ENCODE measurements at regions not wholly inside any gene's neighbourhood (a gene's known extent, or its start where the extent isn't known, plus 50 kb on each side); places are given as distances from the start of the nearest gene placed in this dataset.

DNA sequence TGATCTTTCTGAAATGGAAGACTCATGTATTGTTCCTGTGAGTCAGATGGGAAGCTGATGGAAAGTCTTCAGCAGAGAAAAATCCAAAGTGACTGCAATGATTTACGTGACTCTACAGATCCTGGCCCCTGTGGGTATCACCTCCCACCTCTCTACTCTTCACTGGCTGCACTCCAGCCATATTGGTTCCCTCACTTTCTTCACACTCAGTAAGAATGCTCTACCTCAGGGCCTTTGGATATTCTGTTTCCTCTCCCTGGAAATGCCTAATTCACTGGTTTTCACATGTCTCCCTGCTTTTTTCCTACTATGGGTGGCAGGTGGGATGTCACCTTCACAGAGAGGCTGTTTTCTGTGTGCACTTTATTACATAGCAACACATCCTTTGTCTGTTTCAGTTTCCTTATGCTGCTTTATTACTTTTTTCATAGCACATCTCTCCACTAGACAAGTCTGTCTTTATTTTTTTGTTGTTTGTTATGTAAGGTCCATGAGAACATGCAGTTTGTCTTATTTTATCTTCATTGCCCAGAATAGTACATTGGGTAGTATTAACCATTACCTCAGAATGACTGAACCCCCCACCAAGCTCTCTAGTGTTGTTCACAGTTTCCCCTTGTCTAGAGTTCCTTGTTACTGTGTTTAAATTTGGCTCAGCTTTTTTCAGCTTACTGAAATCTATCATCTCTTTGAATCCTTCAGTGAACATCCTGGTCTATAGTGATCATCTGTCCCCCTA lies 57.6 kb upstream of the CLNK start (continued):
- TF ChIP-seq, protein P1, sequence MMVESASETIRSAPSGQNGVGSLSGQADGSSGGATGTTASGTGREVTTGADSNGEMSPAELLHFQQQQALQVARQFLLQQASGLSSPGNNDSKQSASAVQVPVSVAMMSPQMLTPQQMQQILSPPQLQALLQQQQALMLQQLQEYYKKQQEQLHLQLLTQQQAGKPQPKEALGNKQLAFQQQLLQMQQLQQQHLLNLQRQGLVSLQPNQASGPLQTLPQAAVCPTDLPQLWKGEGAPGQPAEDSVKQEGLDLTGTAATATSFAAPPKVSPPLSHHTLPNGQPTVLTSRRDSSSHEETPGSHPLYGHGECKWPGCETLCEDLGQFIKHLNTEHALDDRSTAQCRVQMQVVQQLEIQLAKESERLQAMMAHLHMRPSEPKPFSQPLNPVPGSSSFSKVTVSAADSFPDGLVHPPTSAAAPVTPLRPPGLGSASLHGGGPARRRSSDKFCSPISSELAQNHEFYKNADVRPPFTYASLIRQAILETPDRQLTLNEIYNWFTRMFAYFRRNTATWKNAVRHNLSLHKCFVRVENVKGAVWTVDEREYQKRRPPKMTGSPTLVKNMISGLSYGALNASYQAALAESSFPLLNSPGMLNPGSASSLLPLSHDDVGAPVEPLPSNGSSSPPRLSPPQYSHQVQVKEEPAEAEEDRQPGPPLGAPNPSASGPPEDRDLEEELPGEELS (CRISPR knock-in tag; IDR thresholded peaks at IDR 0.05; ENCODE audit: borderline replicate concordance), result no peak
- TF ChIP-seq, protein P2, sequence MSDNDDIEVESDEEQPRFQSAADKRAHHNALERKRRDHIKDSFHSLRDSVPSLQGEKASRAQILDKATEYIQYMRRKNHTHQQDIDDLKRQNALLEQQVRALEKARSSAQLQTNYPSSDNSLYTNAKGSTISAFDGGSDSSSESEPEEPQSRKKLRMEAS (CRISPR knock-in tag; IDR thresholded peaks at IDR 0.05), result no peak

DNA sequence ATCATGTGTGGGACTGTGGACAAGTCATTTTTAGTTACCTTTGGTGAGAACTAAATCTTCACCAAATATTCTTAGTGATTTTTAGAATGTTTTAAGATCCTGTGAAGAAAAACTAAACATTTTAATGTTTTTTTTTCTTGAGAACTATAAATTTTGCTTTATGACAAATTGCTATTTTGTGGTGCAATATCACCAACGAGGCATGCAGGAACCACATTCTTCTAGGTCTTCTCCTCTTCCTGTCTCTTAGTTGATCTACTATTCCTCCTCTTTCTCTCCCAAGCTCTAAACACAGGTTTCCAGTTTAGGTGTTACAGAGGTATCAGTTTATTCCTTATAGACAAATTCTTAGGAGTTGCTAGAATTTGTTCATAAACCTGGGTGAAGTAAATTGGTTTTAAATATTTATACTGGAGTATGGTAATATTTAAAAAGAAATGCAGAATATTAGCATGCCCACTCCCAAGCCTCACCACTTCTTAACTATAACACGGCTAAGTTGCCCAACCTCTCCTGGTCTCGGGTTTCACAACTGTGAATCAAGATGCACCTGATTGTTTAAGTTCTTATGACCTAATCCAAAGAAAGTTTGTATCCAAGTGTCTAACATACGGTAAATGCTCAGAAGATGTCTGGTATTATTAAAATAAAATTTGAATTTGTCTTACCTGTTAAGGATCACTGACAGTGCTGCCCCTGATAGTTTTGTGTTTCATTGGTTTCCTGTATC lies 56.5 kb upstream of the CLNK start:
- H3K4me1 ChIP-seq (replicated peaks in 1 of 2; ENCODE audit: control insufficient read depth in 2 of 2, insufficient read depth in 2 of 2, low read length in 2 of 2), result no peaks in the 10 kb centered on the region
- no peaks in the 10 kb centered on the region for H3K36me3 ChIP-seq (ENCODE audit: control insufficient read depth, insufficient read depth, low read length)
- no peaks in the 10 kb centered on the region for H4K20me1 ChIP-seq (replicated peaks; ENCODE audit: control insufficient read depth, insufficient read depth, low read length)
- H2AFZ ChIP-seq (ENCODE audit: low read depth, low read length), result no peak overlapping the region
- H3K79me2 ChIP-seq (ENCODE audit: control insufficient read depth, insufficient read depth, low read length), result no peaks in the 10 kb centered on the region
- intact Hi-C loops (cut with micrococcal nuclease) (no loop called here), in situ Hi-C loops (cut with MboI) (no loop called here)
- POLR2A ChIA-PET, result no interaction called here
- BruUV-seq (replicated peaks), result no TSS peak
- H3K9me1 ChIP-seq (ENCODE audit: control insufficient read depth, insufficient read depth, low read length), result no peaks in the 10 kb centered on the region
- H3K4me2 ChIP-seq (ENCODE audit: insufficient read depth, low read length), result no peak overlapping the region
- H3K9ac ChIP-seq (ENCODE audit: insufficient read depth in 1 of 2, low read depth in 2 of 2, low read length in 2 of 2), result no peak overlapping the region
- H3K27me3 ChIP-seq (ENCODE audit: control insufficient read depth in 2 of 2, insufficient read depth in 2 of 2, low read length in 2 of 2), result no peaks in the 10 kb centered on the region
- TF ChIP-seq MAFF (IDR thresholded peaks at IDR 0.05; ENCODE audit: low read length) (no peak), TARDBP (IDR thresholded peaks at IDR 0.05) (no peak), GTF2F1 (IDR thresholded peaks at IDR 0.05; ENCODE audit: low read depth, low read length) (no peak), SAFB2 (IDR thresholded peaks at IDR 0.05; ENCODE audit: borderline replicate concordance, low read depth, low read length, severe bottlenecking) (no peak), MYBL2 (IDR thresholded peaks at IDR 0.05; ENCODE audit: low read depth) (no peak), MYBL2 (CRISPR knock-in tag; IDR thresholded peaks at IDR 0.05; ENCODE audit: borderline replicate concordance) (no peak), SMARCB1 (IDR thresholded peaks at IDR 0.05; ENCODE audit: insufficient read length, low read depth) (no peak)
- TF ChIP-seq, protein P3, sequence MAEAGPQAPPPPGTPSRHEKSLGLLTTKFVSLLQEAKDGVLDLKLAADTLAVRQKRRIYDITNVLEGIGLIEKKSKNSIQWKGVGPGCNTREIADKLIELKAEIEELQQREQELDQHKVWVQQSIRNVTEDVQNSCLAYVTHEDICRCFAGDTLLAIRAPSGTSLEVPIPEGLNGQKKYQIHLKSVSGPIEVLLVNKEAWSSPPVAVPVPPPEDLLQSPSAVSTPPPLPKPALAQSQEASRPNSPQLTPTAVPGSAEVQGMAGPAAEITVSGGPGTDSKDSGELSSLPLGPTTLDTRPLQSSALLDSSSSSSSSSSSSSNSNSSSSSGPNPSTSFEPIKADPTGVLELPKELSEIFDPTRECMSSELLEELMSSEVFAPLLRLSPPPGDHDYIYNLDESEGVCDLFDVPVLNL (CRISPR knock-in tag; IDR thresholded peaks at IDR 0.05; ENCODE audit: low read depth), result no peak
- no peak overlapping the region for H3K4me3 ChIP-seq
- H3K27ac ChIP-seq (ENCODE audit: extremely low read depth, low read depth, low read length), result no peak overlapping the region
- DNase-seq (ENCODE audit: extremely low read depth in 1 of 4, low spot score in 3 of 4) (no peak), ATAC-seq (no peak), FAIRE-seq (no peak)
- no peaks in the 10 kb centered on the region for H3K9me3 ChIP-seq (replicated peaks; ENCODE audit: control insufficient read depth, insufficient read depth, low read depth, low read length)
- CTCF ChIA-PET (ENCODE audit: low intra/inter-chr PET ratio), result no interaction called here
- WGBS (ENCODE audit: insufficient coverage, low coverage, missing lambda C conversion rate), result 0% methylated on average over 4 of the region's 4 CpGs
